Dedifferentiated amniotic fluid mesenchymal stem cell (primary cell): ENCODE measurements at regions not wholly inside any gene's neighbourhood (a gene's known extent, or its start where the extent isn't known, plus 50 kb on each side); places are given as distances from the start of the nearest gene placed in this dataset.
"Not testable (repeated sequence)": the region's sequence is repeated elsewhere in the genome, so short reads cannot be mapped to it uniquely, and the experiment has no call there.

Experiments
- DNase-seq: peaks from one replicate; pipeline ENCODE4 v3.0.0-alpha.2; 2016; ENCODE audit errors: extremely low spot score

DNA sequence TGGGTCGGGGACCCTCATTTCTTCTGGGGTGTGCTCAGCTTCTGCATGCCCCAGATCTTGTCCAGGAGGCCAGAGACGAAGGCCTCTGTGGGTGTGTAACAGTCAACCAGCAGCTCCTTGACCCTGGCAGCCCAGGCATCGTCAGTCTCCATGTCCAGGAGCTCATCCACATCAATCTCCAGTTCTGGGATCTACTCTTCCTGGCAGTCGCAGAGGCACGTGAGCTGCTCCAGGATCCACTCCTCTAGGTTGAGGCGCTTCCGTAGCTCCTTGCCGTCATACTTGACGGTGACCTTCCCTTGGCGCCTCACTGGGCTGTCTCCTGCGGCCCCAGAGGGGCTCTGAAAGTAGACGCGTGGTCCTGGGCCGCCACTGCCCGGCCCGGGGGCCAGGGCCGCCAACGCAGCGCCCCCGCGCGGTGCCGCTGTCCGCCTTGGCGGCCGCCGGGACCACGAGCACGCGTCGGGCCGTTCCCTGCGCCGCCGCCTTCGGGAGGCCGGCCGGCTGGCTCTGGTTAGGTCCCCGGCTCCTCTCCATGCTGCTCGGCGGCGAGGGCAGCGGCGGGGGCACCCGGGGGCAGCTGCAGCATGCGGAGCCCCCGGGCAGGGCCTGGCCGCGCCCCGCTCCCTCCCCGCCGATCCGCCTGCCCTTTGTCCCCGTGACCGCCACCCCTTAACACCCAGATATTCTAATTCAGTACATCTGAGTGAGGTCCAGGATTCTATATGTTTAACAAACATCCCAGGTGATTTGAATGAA, 170.5 kb downstream of the SEPTIN7 start:
- no peak for DNase-seq

DNA sequence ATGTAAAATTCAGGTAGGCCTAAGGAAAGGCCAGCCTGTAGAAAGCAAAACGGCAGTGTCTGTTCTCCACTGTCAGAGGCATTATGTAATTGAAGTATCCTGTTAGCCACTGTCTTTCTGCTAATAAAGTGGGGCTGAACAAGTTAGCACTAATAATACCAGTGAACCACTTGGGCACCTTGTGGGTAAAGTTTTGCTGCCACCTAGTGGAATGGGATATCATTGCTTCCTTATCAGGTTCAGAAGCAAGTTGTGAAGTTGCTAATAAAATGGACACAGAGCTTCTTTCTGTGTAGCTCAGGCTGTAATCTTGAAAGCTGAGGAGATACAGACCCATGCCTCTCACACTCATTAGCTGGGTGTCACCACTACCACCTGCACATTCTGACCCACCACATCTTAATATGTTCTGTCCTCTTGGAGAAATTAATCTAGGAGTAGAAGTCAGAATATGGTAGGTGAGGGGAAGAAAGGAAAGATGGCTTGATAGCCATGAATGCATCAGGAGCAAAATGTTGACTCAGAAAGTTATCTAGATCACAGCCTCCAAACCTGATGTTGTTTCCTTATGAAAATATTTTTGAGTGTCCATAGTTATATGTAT, 175.1 kb downstream of the SEPTIN7 start:
- DNase-seq = peak; percentile 64

DNA sequence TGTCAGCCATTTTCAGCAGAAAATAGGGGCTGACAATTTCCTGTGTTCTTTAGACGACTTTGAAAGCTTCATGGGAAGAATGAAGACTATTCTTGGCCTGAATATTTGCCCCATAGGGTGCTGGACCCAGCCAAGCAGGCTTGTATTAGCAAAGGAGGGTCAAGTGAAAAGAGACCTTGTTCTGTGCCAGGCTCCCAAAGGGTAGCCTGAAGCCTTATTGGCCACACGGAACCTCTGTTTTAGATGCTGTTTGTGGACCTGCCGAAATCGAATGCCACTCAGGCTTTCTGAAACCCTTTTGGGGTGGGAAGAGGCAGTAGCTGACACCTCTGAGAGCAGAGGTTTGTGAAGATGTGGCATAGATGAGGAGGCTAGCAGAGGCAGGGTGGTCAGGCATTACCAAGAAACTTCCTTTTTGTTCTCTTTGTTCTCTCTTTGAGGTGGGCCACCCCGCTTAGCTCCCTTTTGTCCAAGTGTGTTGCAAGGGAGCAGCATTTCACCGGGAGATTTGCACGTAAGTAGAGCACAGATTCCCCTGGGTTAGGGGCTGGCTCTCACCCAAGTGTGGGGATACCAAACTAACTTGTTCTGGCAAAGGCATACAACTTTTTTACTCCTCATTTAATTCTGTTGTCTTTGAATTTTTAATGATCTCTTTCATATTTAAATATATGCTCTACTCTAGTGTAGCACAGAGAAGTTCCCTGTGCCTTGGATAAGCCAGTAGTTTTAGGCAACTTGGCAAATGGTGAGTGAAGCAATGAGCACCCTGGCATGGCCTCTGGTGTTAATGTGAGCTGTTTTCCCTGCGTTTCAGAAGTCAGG, 174.0 kb upstream of the EEPD1 start:
- not testable (repeated sequence) for DNase-seq

GRCh38 chr7:35982600-35982999, 170.5 kb upstream of the EEPD1 start:
- no peak for DNase-seq

GRCh38 chr7:35983626-35984025, 169.4 kb upstream of the EEPD1 start:
- no peak for DNase-seq

- peak; percentile 58 for DNase-seq
Measured at GRCh38 chr7:35985126-35985754, 167.8 kb upstream of the EEPD1 start.

- no peak for DNase-seq
Measured at GRCh38 chr7:35987016-35987415, 166.0 kb upstream of the EEPD1 start.

DNA sequence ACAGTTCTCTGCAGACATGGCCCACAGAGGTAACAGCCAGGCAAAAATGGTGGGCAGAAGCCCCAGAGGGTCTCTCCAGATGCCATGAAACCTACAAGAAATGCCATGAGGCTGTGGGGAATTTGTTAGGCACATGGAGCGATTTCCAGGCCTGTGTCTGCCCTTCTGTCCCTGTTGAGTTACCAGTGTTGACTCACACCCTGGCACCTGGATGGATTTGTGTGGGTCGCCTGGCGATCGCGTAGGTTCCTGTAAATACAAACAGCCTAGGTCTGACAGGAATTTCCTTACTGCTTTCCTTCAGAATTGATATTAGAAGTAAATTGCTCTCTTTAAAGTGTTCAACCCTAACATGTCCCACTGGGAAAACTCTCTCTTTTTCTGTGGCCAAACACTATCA, 164.9 kb upstream of the EEPD1 start:
- DNase-seq = no peak

GRCh38 chr7:35988818-35989217, 164.2 kb upstream of the EEPD1 start:
- DNase-seq = no peak

DNA sequence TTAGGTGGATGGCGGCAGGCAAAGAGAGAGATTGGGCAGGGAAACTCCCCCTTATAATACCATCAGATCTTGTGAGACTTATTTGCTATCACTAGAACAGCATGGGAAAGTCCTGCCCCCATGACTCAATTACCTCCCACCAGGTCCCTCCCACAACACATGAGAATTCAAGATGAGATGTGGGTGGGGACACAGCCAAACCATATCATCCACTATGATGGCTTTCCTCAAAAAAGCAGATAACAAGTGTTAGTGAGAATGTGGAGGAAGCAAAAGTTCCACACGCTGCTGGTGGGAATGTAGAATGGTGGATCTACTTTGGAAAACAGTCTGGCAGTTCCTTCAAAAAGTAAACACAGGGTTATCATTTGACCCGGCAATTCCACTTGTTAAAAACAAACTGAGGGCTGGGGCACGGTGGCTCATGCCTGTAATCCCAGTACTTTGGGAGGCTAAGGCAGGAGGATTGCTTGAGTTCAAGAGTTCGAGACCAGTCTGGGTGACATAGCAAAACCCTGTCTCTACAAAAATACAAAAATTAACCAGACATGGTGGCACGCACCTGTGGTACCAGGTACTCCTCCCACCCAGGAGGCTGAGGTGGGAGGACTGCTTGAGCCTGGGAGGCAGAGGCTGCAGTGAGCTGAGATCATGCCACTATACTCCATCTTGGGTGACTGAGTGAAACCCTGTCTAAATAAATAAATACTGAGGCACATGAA, 161.4 kb upstream of the EEPD1 start:
- DNase-seq = no peak

- no peak for DNase-seq
Measured at GRCh38 chr7:35992436-35992835, 160.6 kb upstream of the EEPD1 start.

- DNase-seq = no peak
Measured at GRCh38 chr7:35993113-35993512, 159.9 kb upstream of the EEPD1 start.

- no peak for DNase-seq
Measured at GRCh38 chr7:35993676-35994606, 159.1 kb upstream of the EEPD1 start.

DNA sequence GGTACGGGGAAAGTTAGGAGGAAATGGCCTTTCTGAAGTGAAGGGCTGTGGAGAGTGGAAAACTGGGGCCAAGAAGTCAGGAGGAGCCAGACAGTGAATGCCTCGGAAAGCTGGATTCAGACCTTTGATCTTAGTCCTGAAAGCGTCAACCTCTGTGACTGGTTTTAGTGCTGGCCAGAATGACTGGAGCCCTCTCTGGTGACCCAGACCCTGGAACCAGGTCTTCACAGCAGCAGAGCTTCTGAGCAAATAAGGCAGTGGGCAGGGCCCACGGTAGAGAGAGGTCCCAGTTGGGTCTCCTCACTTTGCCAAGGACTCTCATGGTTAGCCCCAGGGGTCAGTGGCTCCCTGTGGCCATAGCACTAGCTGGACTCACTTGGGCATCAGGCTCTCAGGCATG, 157.7 kb upstream of the EEPD1 start:
- no peak for DNase-seq

GRCh38 chr7:35998481-35998880, 154.6 kb upstream of the EEPD1 start:
- no peak for DNase-seq

- DNase-seq = no peak
Measured at GRCh38 chr7:36001546-36001945, 151.5 kb upstream of the EEPD1 start.

GRCh38 chr7:36002900-36003299, 150.2 kb upstream of the EEPD1 start:
- DNase-seq = no peak

DNA sequence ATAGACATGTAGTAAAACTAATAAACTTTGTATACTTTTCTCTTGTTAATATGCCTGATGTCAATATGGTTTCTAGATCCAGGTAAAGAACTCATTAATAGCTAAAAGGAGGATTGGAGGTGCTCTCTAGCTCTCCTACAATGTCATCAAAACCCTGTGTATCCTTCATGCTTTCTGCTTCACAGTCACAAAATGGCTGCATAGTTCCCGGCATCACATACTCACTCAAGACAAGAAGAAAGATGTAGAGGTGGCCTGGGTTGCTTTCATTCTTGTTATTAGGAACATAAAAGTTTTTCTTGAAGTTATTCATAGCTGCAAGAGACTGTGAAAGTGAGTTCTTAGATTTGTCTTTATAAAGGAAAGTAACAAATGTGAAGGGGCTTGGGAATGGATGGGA, 149.7 kb upstream of the EEPD1 start:
- DNase-seq = no peak

DNA sequence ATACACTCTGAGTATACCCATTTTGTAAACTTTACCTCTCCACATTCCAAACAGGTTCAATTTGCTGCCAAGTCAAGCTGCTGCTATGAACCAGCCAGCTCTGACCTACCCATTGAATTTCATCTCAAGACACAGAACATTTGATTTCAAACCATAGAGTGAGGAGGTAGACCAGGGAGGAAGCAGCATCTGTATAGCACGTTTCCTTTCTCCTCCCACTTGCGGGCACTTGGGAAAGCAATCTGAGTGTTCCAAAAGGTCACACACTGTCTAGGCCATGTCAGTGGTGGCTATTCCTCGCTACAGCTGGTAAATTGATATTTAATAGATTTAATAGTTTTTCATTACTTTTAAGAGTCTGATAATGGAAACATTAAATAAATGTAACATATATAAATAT, 147.8 kb upstream of the EEPD1 start:
- no peak for DNase-seq

DNA sequence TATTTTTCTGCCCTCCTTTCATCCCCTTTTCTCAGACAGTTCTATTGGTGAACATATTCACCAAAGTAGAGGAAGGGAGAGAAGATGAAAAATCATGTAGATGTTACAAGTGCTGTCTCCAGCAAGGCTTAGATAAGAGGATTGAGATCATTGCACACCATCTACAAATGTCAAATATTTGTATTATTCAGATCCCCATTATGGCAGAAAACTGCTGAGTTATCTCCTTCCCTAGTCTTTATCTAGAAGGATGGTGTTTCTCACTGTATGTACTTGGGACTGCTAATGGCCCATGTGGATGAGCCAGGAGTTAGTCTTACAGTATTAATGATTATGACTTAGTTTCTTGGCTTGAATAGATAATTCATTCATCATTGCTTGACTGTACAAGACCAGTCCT, 147.2 kb upstream of the EEPD1 start:
- no peak for DNase-seq
